Fibroblast of lung (primary cell): ENCODE measurements at regions not wholly inside any gene's neighbourhood (a gene's known extent, or its start where the extent isn't known, plus 50 kb on each side); places are given as distances from the start of the nearest gene placed in this dataset.

ENCODE experiments used
- DNase-seq, 2 donors: peaks; one replicate each; pipeline versions ENCODE4 v3.0.0 to v3.0.0-alpha.2; 2010; ENCODE audit warnings: low read depth in 2 of 2
- H2AFZ ChIP-seq: 2 replicates; pipeline ENCODE4 v1.5.1; 2012; ENCODE audit warnings: low read length, control low read depth, inconsistent platforms
- H3K27ac ChIP-seq: 2 replicates; pipeline ENCODE4 v1.5.1; 2011; ENCODE audit warnings: low read length, control low read depth; ENCODE audit not compliant: insufficient read depth
- H3K27me3 ChIP-seq: 2 replicates; pipeline ENCODE4 v1.5.1; 2011; ENCODE audit warnings: mild to moderate bottlenecking, low read length; ENCODE audit not compliant: control insufficient read depth, insufficient read depth
- H3K36me3 ChIP-seq: 2 replicates; pipeline ENCODE4 v1.5.1; 2011; ENCODE audit warnings: low read length; ENCODE audit not compliant: control insufficient read depth, insufficient read depth
- H3K4me1 ChIP-seq: 2 replicates; pipeline ENCODE4 v1.5.1; 2011; ENCODE audit warnings: low read length; ENCODE audit not compliant: control insufficient read depth, insufficient read depth; ENCODE audit errors: extremely low read depth
- H3K4me2 ChIP-seq: 2 replicates; pipeline ENCODE4 v1.5.1; 2011; ENCODE audit warnings: low read length, control low read depth; ENCODE audit not compliant: insufficient read depth; ENCODE audit errors: extremely low read depth
- H3K4me3 ChIP-seq, 4 experiments: fragments of 200-600 bp in 1 of 4; sonication (generic) in 1 of 4; replicated peaks in 1 of 4; 2 replicates each; pipeline ENCODE4 v1.5.1; 2011 to 2016; ENCODE audit warnings: low read length in 4 of 4, low read depth in 3 of 4, mild to moderate bottlenecking in 3 of 4, control low read depth in 2 of 4, inconsistent platforms in 1 of 4, mixed read lengths in 1 of 4; ENCODE audit not compliant: insufficient read depth in 1 of 4; ENCODE audit errors: control extremely low read depth in 1 of 4
- H3K79me2 ChIP-seq: 2 replicates; pipeline ENCODE4 v1.5.1; 2012; ENCODE audit warnings: mild to moderate bottlenecking, low read length, inconsistent platforms; ENCODE audit not compliant: control insufficient read depth, insufficient read depth
- H3K9ac ChIP-seq: 2 replicates; pipeline ENCODE4 v1.5.1; 2011; ENCODE audit warnings: mild to moderate bottlenecking, low read length, control low read depth; ENCODE audit not compliant: insufficient read depth
- H3K9me3 ChIP-seq: 2 replicates; pipeline ENCODE4 v1.5.1; 2012; ENCODE audit warnings: low read depth, low read length; ENCODE audit not compliant: control insufficient read depth, insufficient read depth
- H4K20me1 ChIP-seq: 2 replicates; pipeline ENCODE4 v1.5.1; 2011; ENCODE audit warnings: low read length; ENCODE audit not compliant: control insufficient read depth, insufficient read depth; ENCODE audit errors: extremely low read depth
- CTCF ChIP-seq, 2 donors: IDR thresholded peaks in 1 of 2; conservative IDR thresholded peaks in 1 of 2; 1 replicate in 1 of 2; 2 replicates in 1 of 2; pipeline ENCODE4 v1.5.1; 2011 to 2012; ENCODE audit warnings: low read length in 2 of 2, control low read depth in 1 of 2, inconsistent platforms in 1 of 2, low read depth in 1 of 2, mild to moderate bottlenecking in 1 of 2
- EZH2 ChIP-seq: IDR thresholded peaks from 2 replicates; pipeline ENCODE4 v1.5.1; 2012; ENCODE audit warnings: low read length, control low read depth, mild to moderate bottlenecking; ENCODE audit errors: missing control alignments

- TF ChIP-seq CTCF (conservative IDR thresholded peaks at IDR 0.05 in 1 of 2, IDR thresholded peaks at IDR 0.05 in 1 of 2; ENCODE audit: low read depth in 1 of 2, low read length in 2 of 2) (no peak), EZH2 (no peak)
- H2AFZ ChIP-seq = no peak overlapping the region
- H4K20me1 ChIP-seq = no peaks in the 10 kb centered on the region
- DNase-seq = no peak
- H3K36me3 ChIP-seq = no peaks in the 10 kb centered on the region
- no peak overlapping the region for H3K4me2 ChIP-seq
- no peaks in the 10 kb centered on the region for H3K79me2 ChIP-seq
- H3K27ac ChIP-seq = no peak overlapping the region
- no peaks in the 10 kb centered on the region for H3K27me3 ChIP-seq
- H3K4me1 ChIP-seq = peaks cover 2% of the 10 kb centered on the region
- no peak overlapping the region for H3K9ac ChIP-seq
- H3K9me3 ChIP-seq = no peaks in the 10 kb centered on the region
- H3K4me3 ChIP-seq = no peak overlapping the region
Measured at GRCh38 chr7:80303315-80303714, 168.7 kb downstream of the GNAI1 start.

GRCh38 chr7:80302636-80303035 is 168.0 kb downstream of the GNAI1 start:
- H3K4me3 ChIP-seq = no peak overlapping the region
- H3K4me1 ChIP-seq = peaks cover 2% of the 10 kb centered on the region
- H2AFZ ChIP-seq = no peak overlapping the region
- H4K20me1 ChIP-seq = no peaks in the 10 kb centered on the region
- H3K4me2 ChIP-seq = no peak overlapping the region
- no peaks in the 10 kb centered on the region for H3K27me3 ChIP-seq
- H3K9ac ChIP-seq = no peak overlapping the region
- no peaks in the 10 kb centered on the region for H3K36me3 ChIP-seq
- no peak for TF ChIP-seq CTCF (conservative IDR thresholded peaks at IDR 0.05 in 1 of 2, IDR thresholded peaks at IDR 0.05 in 1 of 2; ENCODE audit: low read depth in 1 of 2, low read length in 2 of 2)
- no peak for TF ChIP-seq EZH2
- no peak for DNase-seq
- H3K9me3 ChIP-seq = no peaks in the 10 kb centered on the region
- no peaks in the 10 kb centered on the region for H3K79me2 ChIP-seq
- no peak overlapping the region for H3K27ac ChIP-seq

- Histone ChIP-seq H3K79me2 (no peaks in the 10 kb centered on the region), H3K27ac (no peak overlapping the region), H3K4me1 (peaks cover under 1% of the 10 kb centered on the region), H2AFZ (no peak overlapping the region), H3K4me2 (no peak overlapping the region), H3K4me3 (no peak overlapping the region), H3K9me3 (no peaks in the 10 kb centered on the region), H3K36me3 (no peaks in the 10 kb centered on the region), H4K20me1 (no peaks in the 10 kb centered on the region), H3K27me3 (no peaks in the 10 kb centered on the region), H3K9ac (no peak overlapping the region)
- no peak for DNase-seq
- no peak for TF ChIP-seq CTCF (conservative IDR thresholded peaks at IDR 0.05 in 1 of 2, IDR thresholded peaks at IDR 0.05 in 1 of 2; ENCODE audit: low read depth in 1 of 2, low read length in 2 of 2)
- no peak for TF ChIP-seq EZH2
Measured at GRCh38 chr7:80302078-80302477, 167.4 kb downstream of the GNAI1 start.
